HUES64 (cell line): ENCODE measurements at regions not wholly inside any gene's neighbourhood (a gene's known extent, or its start where the extent isn't known, plus 50 kb on each side); places are given as distances from the start of the nearest gene placed in this dataset.

ENCODE experiments used
- H3K27ac ChIP-seq: 2 replicates; pipeline ENCODE4 v1.7.0; 2013; ENCODE audit warnings: low read depth, low read length, inconsistent platforms
- H3K27me3 ChIP-seq: 2 replicates; pipeline ENCODE4 v1.6.1; 2013; ENCODE audit warnings: mild to moderate bottlenecking, low read length; ENCODE audit not compliant: insufficient read depth
- H3K36me3 ChIP-seq: 2 replicates; pipeline ENCODE4 v1.6.1; 2013; ENCODE audit warnings: mild to moderate bottlenecking, low read length; ENCODE audit not compliant: insufficient read depth
- H3K4me1 ChIP-seq: 2 replicates; pipeline ENCODE4 v1.6.1; 2013; ENCODE audit warnings: mild to moderate bottlenecking, low read length, moderate library complexity; ENCODE audit not compliant: insufficient read depth
- H3K4me3 ChIP-seq: 2 replicates; pipeline ENCODE4 v1.5.1; 2013; ENCODE audit warnings: mild to moderate bottlenecking, low read length, moderate library complexity
- H3K9ac ChIP-seq: 2 replicates; pipeline ENCODE4 v1.6.1; 2013; ENCODE audit warnings: mild to moderate bottlenecking, low read depth, low read length
- H3K9me3 ChIP-seq: 2 replicates; pipeline ENCODE4 v1.6.1; 2013; ENCODE audit warnings: low read depth, low read length; ENCODE audit not compliant: insufficient read depth
- WGBS: fragments of 150-250, 120-280 bp; methylation state at CpG from one replicate; pipeline ENCODE4 v1.1.7; 2013; ENCODE audit warnings: missing lambda C conversion rate; 5-methylcytosine and 5-hydroxymethylcytosine counted together

- Histone ChIP-seq H3K36me3 (no peaks in the 10 kb centered on the region), H3K9me3 (no peaks in the 10 kb centered on the region), H3K9ac (no peak overlapping the region), H3K4me3 (no peak overlapping the region), H3K27ac (no peak overlapping the region), H3K4me1 (no peaks in the 10 kb centered on the region), H3K27me3 (no peaks in the 10 kb centered on the region)
Observed at GRCh38 chr4:85106166-85106565, 139.7 kb upstream of the WDFY3 start.

- no peak overlapping the region for H3K9ac ChIP-seq
- H3K36me3 ChIP-seq = no peaks in the 10 kb centered on the region
- H3K4me3 ChIP-seq = no peak overlapping the region
- H3K4me1 ChIP-seq = no peaks in the 10 kb centered on the region
- WGBS = 94% methylated on average over 5 of the region's 5 CpGs
- no peaks in the 10 kb centered on the region for H3K27me3 ChIP-seq
- H3K27ac ChIP-seq = no peak overlapping the region
- H3K9me3 ChIP-seq = no peaks in the 10 kb centered on the region
Observed at GRCh38 chr4:85106805-85107336, 140.4 kb upstream of the WDFY3 start.

- Histone ChIP-seq H3K9me3 (no peaks in the 10 kb centered on the region), H3K4me1 (no peaks in the 10 kb centered on the region), H3K27ac (no peak overlapping the region), H3K36me3 (no peaks in the 10 kb centered on the region), H3K9ac (no peak overlapping the region), H3K4me3 (no peak overlapping the region), H3K27me3 (no peaks in the 10 kb centered on the region)
- WGBS = 75% methylated on average over 5 of the region's 5 CpGs
Observed at GRCh38 chr4:85107553-85107952, 141.1 kb upstream of the WDFY3 start.

GRCh38 chr4:85113706-85114105 is 147.2 kb upstream of the WDFY3 start:
- Histone ChIP-seq H3K9ac (no peak overlapping the region), H3K36me3 (no peaks in the 10 kb centered on the region), H3K9me3 (0 out of 2 replicates have a peak, but pooled peaks cover 2% of the 10 kb centered on the region), H3K27ac (no peak overlapping the region), H3K27me3 (no peaks in the 10 kb centered on the region), H3K4me3 (no peak overlapping the region), H3K4me1 (no peaks in the 10 kb centered on the region)
- 88% methylated on average over 3 of the region's 3 CpGs for WGBS

GRCh38 chr4:85114526-85114925 is 148.0 kb upstream of the WDFY3 start:
- H3K27ac ChIP-seq = no peak overlapping the region
- no peak overlapping the region for H3K4me3 ChIP-seq
- H3K4me1 ChIP-seq = no peaks in the 10 kb centered on the region
- 0 out of 2 replicates have a peak, but pooled peaks cover 2% of the 10 kb centered on the region for H3K9me3 ChIP-seq
- 80% methylated on average over 1 of the region's 3 CpGs for WGBS
- no peak overlapping the region for H3K9ac ChIP-seq
- H3K36me3 ChIP-seq = no peaks in the 10 kb centered on the region
- no peaks in the 10 kb centered on the region for H3K27me3 ChIP-seq

GRCh38 chr4:85116008-85116407 is 149.5 kb upstream of the WDFY3 start:
- no peak overlapping the region for H3K9ac ChIP-seq

GRCh38 chr4:85125688-85126087 is 159.2 kb upstream of the WDFY3 start:
- Histone ChIP-seq H3K9ac (no peak overlapping the region), H3K27me3 (no peaks in the 10 kb centered on the region), H3K27ac (peak overlapping the region; percentile 4; the same call in 1 of the 2 replicates), H3K9me3 (no peaks in the 10 kb centered on the region), H3K4me1 (peaks cover 46% of the 10 kb centered on the region), H3K36me3 (no peaks in the 10 kb centered on the region), H3K4me3 (no peak overlapping the region)
- WGBS = 0% methylated on average over 1 of the region's 1 CpG

More at GRCh38 chr4:85116008-85116407, 149.5 kb upstream of the WDFY3 start:
- H3K27ac ChIP-seq = no peak overlapping the region
- 0 out of 2 replicates have a peak, but pooled peaks cover 2% of the 10 kb centered on the region for H3K9me3 ChIP-seq
- H3K4me1 ChIP-seq = no peaks in the 10 kb centered on the region
- no peaks in the 10 kb centered on the region for H3K27me3 ChIP-seq
- H3K4me3 ChIP-seq = no peak overlapping the region
- no peaks in the 10 kb centered on the region for H3K36me3 ChIP-seq

GRCh38 chr4:85126991-85127591 is 160.6 kb upstream of the WDFY3 start:
- Histone ChIP-seq H3K27me3 (no peaks in the 10 kb centered on the region), H3K36me3 (no peaks in the 10 kb centered on the region), H3K27ac (no peak overlapping the region; the same call in 1 of the 2 replicates), H3K9me3 (no peaks in the 10 kb centered on the region), H3K4me3 (no peak overlapping the region), H3K4me1 (peaks cover 46% of the 10 kb centered on the region), H3K9ac (no peak overlapping the region)
- WGBS = 88% methylated on average over 6 of the region's 6 CpGs

- Histone ChIP-seq H3K9me3 (no peaks in the 10 kb centered on the region), H3K27ac (peak overlapping the region; percentile 11; the same call in 1 of the 2 replicates), H3K36me3 (no peaks in the 10 kb centered on the region), H3K27me3 (no peaks in the 10 kb centered on the region), H3K4me3 (no peak overlapping the region), H3K4me1 (peaks cover 46% of the 10 kb centered on the region), H3K9ac (no peak overlapping the region)
- WGBS = 31% methylated on average over 10 of the region's 10 CpGs
Observed at GRCh38 chr4:85127653-85128052, 161.2 kb upstream of the WDFY3 start.

GRCh38 chr4:85128246-85129204 is 162.0 kb upstream of the WDFY3 start:
- WGBS = 41% methylated on average over 14 of the region's 18 CpGs
- Histone ChIP-seq H3K4me3 (peak overlapping the region; percentile 17; the same call in 1 of the 2 replicates), H3K36me3 (no peaks in the 10 kb centered on the region), H3K9me3 (no peaks in the 10 kb centered on the region), H3K9ac (no peak overlapping the region), H3K27ac (peak overlapping the region; percentile 22; the same call in 1 of the 2 replicates), H3K27me3 (no peaks in the 10 kb centered on the region), H3K4me1 (peaks cover 46% of the 10 kb centered on the region)
